Liver (tissue), 3 donors: ENCODE measurements at regions not wholly inside any gene's neighbourhood (a gene's known extent, or its start where the extent isn't known, plus 50 kb on each side); places are given as distances from the start of the nearest gene placed in this dataset.

Experiments
- FOXA1 ChIP-seq: IDR thresholded peaks from 2 replicates; pipeline ENCODE4 v1.6.1; 2016; ENCODE audit warnings: antibody characterized with exemption
- JUND ChIP-seq, 2 donors: IDR thresholded peaks; 2 replicates each; pipeline ENCODE4 v1.6.1; 2016; ENCODE audit warnings: antibody characterized with exemption in 2 of 2
- RAD21 ChIP-seq, 2 donors: IDR thresholded peaks; 2 replicates each; pipeline ENCODE4 v1.6.1; 2016; ENCODE audit warnings: antibody characterized with exemption in 2 of 2, mild to moderate bottlenecking in 2 of 2
- REST ChIP-seq: IDR thresholded peaks from 2 replicates; pipeline ENCODE4 v1.6.1; 2016; ENCODE audit warnings: antibody characterized with exemption, mild to moderate bottlenecking
- TAF1 ChIP-seq: conservative IDR thresholded peaks from 2 replicates; pipeline ENCODE4 v1.6.1; 2016; ENCODE audit warnings: antibody characterized with exemption, mild to moderate bottlenecking
- TF ChIP-seq, protein P1 (sequence below): fragments of 150-350 bp; IDR thresholded peaks from 2 replicates; pipeline ENCODE4 v1.5.1; 2017; ENCODE audit warnings: improper control_type of control experiment, low read depth, low read length; ENCODE audit not compliant: missing input control
- donor health status: healthy.
- donor health status: healthy.

GRCh38 chr2:4020153-4020552 lies 316.8 kb downstream of the DCDC2C start:
- TF ChIP-seq, protein P1, sequence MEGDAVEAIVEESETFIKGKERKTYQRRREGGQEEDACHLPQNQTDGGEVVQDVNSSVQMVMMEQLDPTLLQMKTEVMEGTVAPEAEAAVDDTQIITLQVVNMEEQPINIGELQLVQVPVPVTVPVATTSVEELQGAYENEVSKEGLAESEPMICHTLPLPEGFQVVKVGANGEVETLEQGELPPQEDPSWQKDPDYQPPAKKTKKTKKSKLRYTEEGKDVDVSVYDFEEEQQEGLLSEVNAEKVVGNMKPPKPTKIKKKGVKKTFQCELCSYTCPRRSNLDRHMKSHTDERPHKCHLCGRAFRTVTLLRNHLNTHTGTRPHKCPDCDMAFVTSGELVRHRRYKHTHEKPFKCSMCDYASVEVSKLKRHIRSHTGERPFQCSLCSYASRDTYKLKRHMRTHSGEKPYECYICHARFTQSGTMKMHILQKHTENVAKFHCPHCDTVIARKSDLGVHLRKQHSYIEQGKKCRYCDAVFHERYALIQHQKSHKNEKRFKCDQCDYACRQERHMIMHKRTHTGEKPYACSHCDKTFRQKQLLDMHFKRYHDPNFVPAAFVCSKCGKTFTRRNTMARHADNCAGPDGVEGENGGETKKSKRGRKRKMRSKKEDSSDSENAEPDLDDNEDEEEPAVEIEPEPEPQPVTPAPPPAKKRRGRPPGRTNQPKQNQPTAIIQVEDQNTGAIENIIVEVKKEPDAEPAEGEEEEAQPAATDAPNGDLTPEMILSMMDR = no peak
- TF ChIP-seq REST (no peak), RAD21 (IDR thresholded peaks at IDR 0.05) (no peak), TAF1 (no peak), JUND (IDR thresholded peaks at IDR 0.05) (no peak), FOXA1 (no peak)
